ENCODE measurements at regions not wholly inside any gene's neighbourhood (a gene's known extent, or its start where the extent isn't known, plus 50 kb on each side); places are given as distances from the start of the nearest gene placed in this dataset.

- FAIRE-seq, result no peak
- H3K79me2 ChIP-seq (ENCODE audit: control insufficient read depth, insufficient read depth, low read length), result no peaks in the 10 kb centered on the region
- H3K27me3 ChIP-seq (ENCODE audit: control insufficient read depth in 2 of 2, insufficient read depth in 2 of 2, low read length in 2 of 2), result peaks cover 4 to 6% of the 10 kb centered on the region in 2 experiments
- H3K4me3 ChIP-seq (replicated peaks in 1 of 3; ENCODE audit: insufficient read depth in 1 of 3, low read depth in 1 of 3, low read length in 3 of 3), result no peak overlapping the region
- no peak for DNase-seq (ENCODE audit: low read depth, low spot score)
- POLR2A ChIA-PET, result no interaction called here
- no peaks in the 10 kb centered on the region for H4K20me1 ChIP-seq (replicated peaks; ENCODE audit: control insufficient read depth, extremely low read depth, insufficient read depth, low read length)
- no peaks in the 10 kb centered on the region for H3K9me3 ChIP-seq (replicated peaks; ENCODE audit: control insufficient read depth, insufficient read depth, low read length)
- no peak overlapping the region for H2AFZ ChIP-seq (ENCODE audit: low read depth, low read length)
- no peak overlapping the region for H3K27ac ChIP-seq (ENCODE audit: insufficient read depth, low read depth, low read length)
- TF ChIP-seq POLR2AphosphoS5 (IDR thresholded peaks at IDR 0.05; ENCODE audit: insufficient read depth, low read depth, low read length) (no peak), JUN (IDR thresholded peaks at IDR 0.05; ENCODE audit: borderline replicate concordance, insufficient read depth, insufficient read length, low read depth) (no peak), GATA2 (IDR thresholded peaks at IDR 0.05; ENCODE audit: insufficient read depth, insufficient read length, low read depth, low read length) (no peak), EZH2 (IDR thresholded peaks at IDR 0.05; ENCODE audit: borderline replicate concordance, low read depth, low read length, severe bottlenecking) (no peak), FOS (IDR thresholded peaks at IDR 0.05; ENCODE audit: borderline replicate concordance, insufficient read depth, low read length) (no peak)
- H3K36me3 ChIP-seq (ENCODE audit: control insufficient read depth in 2 of 2, extremely low read depth in 1 of 2, insufficient read depth in 2 of 2, low read length in 2 of 2), result no peaks in the 10 kb centered on the region
- CTCF ChIA-PET, result interaction anchor here (1.3 kb wide), 1 partner anchor 194 kb away, joined by 5 read pairs; no protein-coding TSS in a partner anchor
- dilution Hi-C loops (cut with MboI; ENCODE audit: extremely low pct_ligation_motif_present, low sequenced_read_pairs) (loop anchor here (25.0 kb wide), 1 partner anchor 163 kb away; no protein-coding TSS in a partner anchor), intact Hi-C loops (cut with micrococcal nuclease) (no loop called here)
- H3K9ac ChIP-seq (replicated peaks; ENCODE audit: extremely low read depth, insufficient read depth, low read length), result no peak overlapping the region
- BruUV-seq (replicated peaks), result no TSS peak
- H3K9me1 ChIP-seq (replicated peaks; ENCODE audit: control insufficient read depth, extremely low read depth, insufficient read depth, low read length), result no peaks in the 10 kb centered on the region
- H3K4me1 ChIP-seq (ENCODE audit: control insufficient read depth, extremely low read depth, insufficient read depth, low read length), result no peaks in the 10 kb centered on the region
- no peak overlapping the region for H3K4me2 ChIP-seq (ENCODE audit: insufficient read depth, low read length)
Measured at GRCh38 chr17:31649302-31649701, 209.7 kb downstream of the COPRS start.

- Histone ChIP-seq H3K4me1 (ENCODE audit: control insufficient read depth, extremely low read depth, insufficient read depth, low read length) (no peaks in the 10 kb centered on the region), H3K9me3 (replicated peaks; ENCODE audit: control insufficient read depth, insufficient read depth, low read length) (no peaks in the 10 kb centered on the region), H3K9me1 (replicated peaks; ENCODE audit: control insufficient read depth, extremely low read depth, insufficient read depth, low read length) (no peaks in the 10 kb centered on the region), H2AFZ (ENCODE audit: low read depth, low read length) (no peak overlapping the region), H3K36me3 (ENCODE audit: control insufficient read depth in 2 of 2, extremely low read depth in 1 of 2, insufficient read depth in 2 of 2, low read length in 2 of 2) (no peaks in the 10 kb centered on the region), H3K4me3 (replicated peaks in 1 of 3; ENCODE audit: insufficient read depth in 1 of 3, low read depth in 1 of 3, low read length in 3 of 3) (no peak overlapping the region), H3K27me3 (ENCODE audit: control insufficient read depth in 2 of 2, insufficient read depth in 2 of 2, low read length in 2 of 2) (peaks cover 0 to 4% of the 10 kb centered on the region in 2 experiments), H3K79me2 (ENCODE audit: control insufficient read depth, insufficient read depth, low read length) (no peaks in the 10 kb centered on the region), H4K20me1 (replicated peaks; ENCODE audit: control insufficient read depth, extremely low read depth, insufficient read depth, low read length) (no peaks in the 10 kb centered on the region), H3K9ac (replicated peaks; ENCODE audit: extremely low read depth, insufficient read depth, low read length) (no peak overlapping the region), H3K27ac (ENCODE audit: insufficient read depth, low read depth, low read length) (no peak overlapping the region), H3K4me2 (ENCODE audit: insufficient read depth, low read length) (no peak overlapping the region)
- FAIRE-seq (no peak), DNase-seq (ENCODE audit: low read depth, low spot score) (no peak)
- BruUV-seq (replicated peaks), result no TSS peak
- CTCF ChIA-PET, result interaction anchor here (1.1 kb wide), 1 partner anchor 195 kb away, joined by 3 read pairs; no protein-coding TSS in a partner anchor
- intact Hi-C loops (cut with micrococcal nuclease) (no loop called here), dilution Hi-C loops (cut with MboI; ENCODE audit: extremely low pct_ligation_motif_present, low sequenced_read_pairs) (loop anchor here (25.0 kb wide), 1 partner anchor 165 kb away; no protein-coding TSS in a partner anchor)
- POLR2A ChIA-PET, result no interaction called here
- no peak for TF ChIP-seq POLR2AphosphoS5 (IDR thresholded peaks at IDR 0.05; ENCODE audit: insufficient read depth, low read depth, low read length)
Measured at GRCh38 chr17:31647661-31648060, 211.4 kb downstream of the COPRS start.
